HCT116 (cell line): ENCODE measurements at regions not wholly inside any gene's neighbourhood (a gene's known extent, or its start where the extent isn't known, plus 50 kb on each side); places are given as distances from the start of the nearest gene placed in this dataset.

Source experiments
- ATAC-seq: fragments of 200-7000 bp; cut with Tn5 transposase; 2 replicates; pipeline ENCODE4 v1.9.1; 2020; ENCODE audit warnings: mild to moderate bottlenecking, moderate library complexity
- BruUV-seq: library from RNA; stranded (reverse); fragments of 400-500 nt; replicated peaks from 2 replicates; lab custom pipeline; 2021; lab: Mats Ljungman, UMichigan
- CTCF ChIA-PET: fragments of 300-600 bp; sonication (Branson Sonifier 250); formaldehyde crosslinking; loops from one replicate; lab custom pipeline; 2021; ENCODE audit warnings: antibody characterized with exemption; lab: Charles Lee
- POLR2A ChIA-PET: fragments of 300-600, 350-600 bp; sonication (Branson Sonifier 250); formaldehyde crosslinking; loops from one replicate; lab custom pipeline; 2021; ENCODE audit warnings: antibody characterized with exemption; lab: Charles Lee
- RAD21 ChIA-PET, 2 experiments: fragments of 300-600 bp; sonication (Branson Sonifier 250); formaldehyde crosslinking; loops; one replicate each; lab custom pipeline; 2023; ENCODE audit warnings: low total read pairs in 2 of 2; ENCODE audit not compliant: uncharacterized antibody in 2 of 2, unreplicated experiment in 2 of 2, low non-redundant PET in 1 of 2; lab: Charles Lee
- DNase-seq: peaks from one replicate; pipeline ENCODE4 v3.0.0-alpha.2; 2010; ENCODE audit warnings: low read depth, low spot score
- H2AFZ ChIP-seq: fragments of 200-600 bp; shearing (Covaris generic), sonication (generic); 2 replicates; pipeline ENCODE4 v1.6.1; 2017; ENCODE audit warnings: low read depth, mixed run types, mixed read lengths, antibody characterized with exemption, low read length; ENCODE audit not compliant: poor library complexity, severe bottlenecking
- H3K27ac ChIP-seq: 2 replicates; pipeline ENCODE4 v1.5.1; 2012; ENCODE audit warnings: low read depth, low read length
- H3K27me3 ChIP-seq: fragments of 200-600 bp; sonication (generic); 2 replicates; pipeline ENCODE4 v1.6.1; 2016; ENCODE audit warnings: mixed run types, low read length, mixed read lengths; ENCODE audit not compliant: insufficient read depth
- H3K36me3 ChIP-seq, 2 experiments: fragments of 200-500 bp in 1 of 2; fragments of 200-600 bp in 1 of 2; sonication (Bioruptor generic) in 1 of 2; sonication (generic) in 1 of 2; 2 replicates each; pipeline versions ENCODE4 v1.5.1 to v1.6.1; 2014 to 2016; ENCODE audit warnings: low read length in 2 of 2, inconsistent platforms in 1 of 2, mixed read lengths in 1 of 2, mixed run types in 1 of 2; ENCODE audit not compliant: insufficient read depth in 2 of 2, control insufficient read depth in 1 of 2
- H3K4me1 ChIP-seq, 2 experiments: fragments of 200-600 bp in 1 of 2; sonication (generic) in 1 of 2; 2 replicates each; pipeline versions ENCODE4 v1.5.1 to v1.6.1; 2012 to 2017; ENCODE audit warnings: low read length in 2 of 2, inconsistent platforms in 1 of 2, mild to moderate bottlenecking in 1 of 2, mixed read lengths in 1 of 2, mixed run types in 1 of 2, moderate library complexity in 1 of 2; ENCODE audit not compliant: insufficient read depth in 2 of 2, control insufficient read depth in 1 of 2
- H3K4me2 ChIP-seq: fragments of 200-600 bp; sonication (generic); 2 replicates; pipeline ENCODE4 v1.6.1; 2017; ENCODE audit warnings: mixed run types, low read length, mixed read lengths
- H3K4me3 ChIP-seq, 2 experiments: fragments of 200-600 bp in 1 of 2; sonication (generic) in 1 of 2; replicated peaks in 1 of 2; 2 replicates each; pipeline ENCODE4 v1.5.1; 2011 to 2016; ENCODE audit warnings: low read length in 2 of 2, control low read depth in 1 of 2, low read depth in 1 of 2, mild to moderate bottlenecking in 1 of 2, mixed read lengths in 1 of 2, mixed run types in 1 of 2
- H3K79me2 ChIP-seq: fragments of 200-600 bp; sonication (generic); 2 replicates; pipeline ENCODE4 v1.6.1; 2017; ENCODE audit warnings: mild to moderate bottlenecking, mixed run types, low read length, moderate library complexity, mixed read lengths; ENCODE audit not compliant: insufficient read depth
- H3K9ac ChIP-seq: fragments of 200-600 bp; sonication (generic); 2 replicates; pipeline ENCODE4 v1.6.1; 2016; ENCODE audit warnings: low read length, mixed read lengths
- H3K9me2 ChIP-seq: fragments of 200-600 bp; sonication (generic), shearing (Covaris generic); 2 replicates; pipeline ENCODE4 v1.6.1; 2017; ENCODE audit warnings: mixed run types, mild to moderate bottlenecking, moderate library complexity; ENCODE audit not compliant: insufficient read depth
- H3K9me3 ChIP-seq, 2 experiments: fragments of 200-500 bp in 1 of 2; fragments of 200-600 bp in 1 of 2; sonication (Bioruptor generic) in 1 of 2; sonication (generic) in 1 of 2; 2 replicates each; pipeline ENCODE4 v1.6.1; 2014 to 2017; ENCODE audit warnings: low read length in 2 of 2, mixed read lengths in 2 of 2, inconsistent platforms in 1 of 2, low read depth in 1 of 2, mild to moderate bottlenecking in 1 of 2, mixed run types in 1 of 2, moderate library complexity in 1 of 2; ENCODE audit not compliant: control insufficient read depth in 1 of 2, insufficient read depth in 1 of 2
- H4K20me1 ChIP-seq: fragments of 200-600 bp; sonication (generic), shearing (Covaris generic); 2 replicates; pipeline ENCODE4 v1.6.1; 2017; ENCODE audit warnings: mixed run types, mild to moderate bottlenecking, moderate library complexity; ENCODE audit not compliant: insufficient read depth
- EZH2phosphoT487 ChIP-seq: fragments of 200-600 bp; IDR thresholded peaks from 2 replicates; pipeline ENCODE4 v1.6.1; 2018; ENCODE audit warnings: antibody characterized with exemption, borderline replicate concordance
- POLR2A ChIP-seq: IDR thresholded peaks from 2 replicates; pipeline ENCODE4 v1.7.0; 2011; ENCODE audit warnings: borderline replicate concordance; ENCODE audit not compliant: insufficient read depth, insufficient read length; ENCODE audit errors: extremely low read depth
- POLR2AphosphoS5 ChIP-seq: IDR thresholded peaks from 2 replicates; pipeline ENCODE4 v1.6.1; 2011; ENCODE audit warnings: mild to moderate bottlenecking, low read depth, low read length, moderate library complexity
- REST ChIP-seq: IDR thresholded peaks from 2 replicates; pipeline ENCODE4 v1.6.1; 2012; ENCODE audit warnings: low read depth
- SRF ChIP-seq: IDR thresholded peaks from 2 replicates; pipeline ENCODE4 v1.6.1; 2012; ENCODE audit warnings: low read depth
- YY1 ChIP-seq: IDR thresholded peaks from 2 replicates; pipeline ENCODE4 v1.6.1; 2011; ENCODE audit warnings: low read length, low read depth, moderate library complexity, mild to moderate bottlenecking; ENCODE audit not compliant: insufficient replicate concordance; ENCODE audit errors: extremely low read depth
- intact Hi-C: fragments of 100-400 bp; cut with micrococcal nuclease; formaldehyde crosslinking; loops from 2 replicates; pipeline ENCODE4 v1.10.0; 2022

GRCh38 chr3:68408626-68409025 is 523.7 kb downstream of the TAFA4 start:
- no peaks in the 10 kb centered on the region for H3K79me2 ChIP-seq
- ChIA-PET RAD21 (no interaction called here), CTCF (no interaction called here), POLR2A (no interaction called here)
- H2AFZ ChIP-seq, result no peak overlapping the region
- no peak overlapping the region for H3K27ac ChIP-seq
- no peaks in the 10 kb centered on the region for H4K20me1 ChIP-seq
- intact Hi-C loops, result no loop called here
- BruUV-seq, result no TSS peak
- ATAC-seq (no peak), DNase-seq (no peak)
- H3K36me3 ChIP-seq, result no peaks in the 10 kb centered on the region
- no peak overlapping the region for H3K4me2 ChIP-seq
- no peak for TF ChIP-seq EZH2phosphoT487
- TF ChIP-seq POLR2A, result no peak
- H3K9me3 ChIP-seq, result peaks cover 0 to 7% of the 10 kb centered on the region in 2 experiments; a peak in 1 of 4 replicates
- H3K4me3 ChIP-seq, result no peak overlapping the region
- H3K27me3 ChIP-seq, result no peaks in the 10 kb centered on the region
- H3K4me1 ChIP-seq, result no peaks in the 10 kb centered on the region
- no peak overlapping the region for H3K9ac ChIP-seq
- no peaks in the 10 kb centered on the region for H3K9me2 ChIP-seq

- H3K27ac ChIP-seq, result no peak overlapping the region
- intact Hi-C loops, result loop anchor here (5.0 kb wide), 1 partner anchor 41 kb away; no protein-coding TSS in a partner anchor
- BruUV-seq, result no TSS peak
- H4K20me1 ChIP-seq, result no peaks in the 10 kb centered on the region
- H3K9me3 ChIP-seq, result peaks cover 4 to 7% of the 10 kb centered on the region in 2 experiments; a peak in 2 of 4 replicates
- H3K36me3 ChIP-seq, result no peaks in the 10 kb centered on the region
- H3K27me3 ChIP-seq, result no peaks in the 10 kb centered on the region
- no peak overlapping the region for H3K4me3 ChIP-seq
- TF ChIP-seq REST, result no peak
- no peak for TF ChIP-seq YY1
- no peak for TF ChIP-seq POLR2AphosphoS5
- TF ChIP-seq POLR2A, result no peak
- no peak for TF ChIP-seq SRF
- no peak for TF ChIP-seq EZH2phosphoT487
- ATAC-seq, result no peak
- no peak overlapping the region for H2AFZ ChIP-seq
- ChIA-PET CTCF (no interaction called here), POLR2A (no interaction called here), RAD21 (no interaction called here)
- no peak overlapping the region for H3K4me2 ChIP-seq
- H3K9me2 ChIP-seq, result no peaks in the 10 kb centered on the region
- no peak overlapping the region for H3K9ac ChIP-seq
- no peak for DNase-seq
- H3K79me2 ChIP-seq, result no peaks in the 10 kb centered on the region
- H3K4me1 ChIP-seq, result no peaks in the 10 kb centered on the region
Observed at GRCh38 chr3:68403741-68404140, 528.6 kb downstream of the TAFA4 start.
